ENCODE measurements at regions not wholly inside any gene's neighbourhood (a gene's known extent, or its start where the extent isn't known, plus 50 kb on each side); places are given as distances from the start of the nearest gene placed in this dataset.

DNA sequence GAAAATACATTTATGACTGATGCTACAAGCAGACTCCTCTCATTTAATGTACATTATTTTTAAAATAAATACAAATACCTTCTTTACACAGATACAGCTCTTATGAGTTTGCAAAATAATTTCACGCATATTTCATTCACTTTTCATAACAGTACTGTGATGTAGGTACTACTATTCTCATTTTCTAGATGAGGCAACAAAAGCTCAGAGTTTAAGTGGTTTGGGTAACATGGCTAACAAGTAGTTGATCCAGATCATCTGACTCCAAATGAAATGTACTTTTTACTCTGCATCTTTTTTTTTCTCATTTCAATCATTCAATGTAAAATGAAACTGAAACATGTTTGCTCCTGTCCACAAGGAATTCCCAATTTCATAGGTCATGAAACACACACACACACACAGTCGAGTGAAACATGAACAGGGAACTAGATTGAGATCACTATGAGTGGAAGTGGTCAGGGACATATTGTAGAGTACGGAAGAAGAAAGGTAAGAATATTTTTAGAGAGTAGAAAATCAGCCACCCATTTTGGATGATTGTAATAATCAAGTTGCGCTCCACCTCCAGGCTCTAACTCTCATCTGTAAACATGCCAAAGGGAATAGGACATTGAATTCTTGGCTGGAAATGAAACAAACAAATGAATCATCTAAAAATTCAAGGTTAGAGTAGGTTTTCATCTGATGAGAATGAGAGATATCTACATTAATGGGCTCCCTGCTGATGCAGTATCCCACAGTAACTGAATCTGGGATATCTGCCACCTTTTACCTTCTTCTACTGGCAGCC is 92.4 kb downstream of the CLDN1 start:
- no peak for TF ChIP-seq POLR2A (IDR thresholded peaks at IDR 0.05)
- TF ChIP-seq, protein P1, sequence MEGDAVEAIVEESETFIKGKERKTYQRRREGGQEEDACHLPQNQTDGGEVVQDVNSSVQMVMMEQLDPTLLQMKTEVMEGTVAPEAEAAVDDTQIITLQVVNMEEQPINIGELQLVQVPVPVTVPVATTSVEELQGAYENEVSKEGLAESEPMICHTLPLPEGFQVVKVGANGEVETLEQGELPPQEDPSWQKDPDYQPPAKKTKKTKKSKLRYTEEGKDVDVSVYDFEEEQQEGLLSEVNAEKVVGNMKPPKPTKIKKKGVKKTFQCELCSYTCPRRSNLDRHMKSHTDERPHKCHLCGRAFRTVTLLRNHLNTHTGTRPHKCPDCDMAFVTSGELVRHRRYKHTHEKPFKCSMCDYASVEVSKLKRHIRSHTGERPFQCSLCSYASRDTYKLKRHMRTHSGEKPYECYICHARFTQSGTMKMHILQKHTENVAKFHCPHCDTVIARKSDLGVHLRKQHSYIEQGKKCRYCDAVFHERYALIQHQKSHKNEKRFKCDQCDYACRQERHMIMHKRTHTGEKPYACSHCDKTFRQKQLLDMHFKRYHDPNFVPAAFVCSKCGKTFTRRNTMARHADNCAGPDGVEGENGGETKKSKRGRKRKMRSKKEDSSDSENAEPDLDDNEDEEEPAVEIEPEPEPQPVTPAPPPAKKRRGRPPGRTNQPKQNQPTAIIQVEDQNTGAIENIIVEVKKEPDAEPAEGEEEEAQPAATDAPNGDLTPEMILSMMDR (IDR thresholded peaks at IDR 0.05), result no peak
